Thyroid gland (tissue), 4 donors: ENCODE measurements at regions not wholly inside any gene's neighbourhood (a gene's known extent, or its start where the extent isn't known, plus 50 kb on each side); places are given as distances from the start of the nearest gene placed in this dataset.
"Not testable (repeated sequence)": the region's sequence is repeated elsewhere in the genome, so short reads cannot be mapped to it uniquely, and the experiment has no call there.

ENCODE experiments used
- DNase-seq, 2 donors: peaks; one replicate each; pipeline ENCODE4 v3.0.0-alpha.2; 2019
- H3K27ac ChIP-seq, 3 donors: fragments of 200-600 bp; sonication (generic); 1 replicate in 2 of 3; 2 replicates in 1 of 3; pipeline ENCODE4 v1.5.1; 2016 to 2019; ENCODE audit warnings: mild to moderate bottlenecking in 1 of 3, moderate library complexity in 1 of 3
- H3K27me3 ChIP-seq: fragments of 200-600 bp; sonication (generic); one replicate; pipeline ENCODE4 v1.5.1; 2019
- H3K36me3 ChIP-seq, 2 donors: fragments of 200-600 bp; sonication (generic); one replicate each; pipeline ENCODE4 v1.5.1; 2016 to 2019
- H3K4me1 ChIP-seq, 2 donors: fragments of 200-600 bp; sonication (generic); one replicate each; pipeline ENCODE4 v1.5.1; 2017 to 2019
- H3K4me3 ChIP-seq, 3 donors: fragments of 200-600 bp; sonication (generic); replicated peaks in 1 of 3; 1 replicate in 2 of 3; 2 replicates in 1 of 3; pipeline ENCODE4 v1.5.1; 2016; ENCODE audit warnings: mild to moderate bottlenecking in 1 of 3
- H3K9me3 ChIP-seq: fragments of 200-600 bp; sonication (generic); one replicate; pipeline ENCODE4 v1.5.1; 2017
- POLR2A ChIP-seq, 2 donors: fragments of 450-650 bp; IDR thresholded peaks; one replicate each; pipeline ENCODE4 v1.6.1; 2017; ENCODE audit warnings: antibody characterized with exemption in 2 of 2, mild to moderate bottlenecking in 2 of 2, moderate library complexity in 1 of 2
- WGBS, 2 donors: methylation state at CpG; one replicate each; pipeline ENCODE4 v1.1.5; 2017; 5-methylcytosine and 5-hydroxymethylcytosine counted together
- intact Hi-C: fragments of 100-400 bp; cut with DNase I; formaldehyde crosslinking; loops from one replicate; pipeline ENCODE4 v1.15.1; 2023
- TF ChIP-seq, protein P1 (sequence below), 6 experiments: fragments of 200-600 bp in 3 of 6; fragments of 450-650 bp in 3 of 6; sonication (generic) in 3 of 6; IDR thresholded peaks; one replicate each; pipeline ENCODE4 v1.5.1; 2016 to 2019; ENCODE audit warnings: antibody characterized with exemption in 6 of 6, mild to moderate bottlenecking in 2 of 6, inconsistent platforms in 1 of 6, moderate library complexity in 1 of 6

DNA sequence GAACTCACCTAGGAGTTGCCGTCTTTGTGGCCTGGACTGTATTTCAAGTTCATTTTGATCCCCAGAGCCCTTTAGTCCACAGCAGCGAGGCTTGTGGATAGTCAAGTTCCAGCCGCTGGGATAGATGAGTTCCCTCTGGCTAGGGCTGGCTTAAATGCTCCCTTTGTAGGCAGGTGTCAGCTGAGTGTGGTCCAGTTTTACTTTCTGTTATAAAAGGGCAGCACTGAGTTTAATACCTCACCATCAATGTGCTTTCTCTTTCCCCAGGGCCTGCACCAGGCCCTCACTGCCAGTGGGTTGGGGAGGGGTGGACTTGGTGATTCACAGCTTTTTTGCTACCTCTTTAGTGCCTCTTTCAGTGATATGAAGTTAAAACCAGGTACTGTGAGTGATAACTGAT is 188.2 kb downstream of the SLCO4C1 start:
- no peak overlapping the region for H3K27ac ChIP-seq
- H3K4me1 ChIP-seq = no peaks in the 10 kb centered on the region
- no peaks in the 10 kb centered on the region for H3K36me3 ChIP-seq
- no peaks in the 10 kb centered on the region for H3K27me3 ChIP-seq
- intact Hi-C loops = no loop called here
- no peak for DNase-seq
- no peak overlapping the region for H3K4me3 ChIP-seq
- TF ChIP-seq, protein P1, sequence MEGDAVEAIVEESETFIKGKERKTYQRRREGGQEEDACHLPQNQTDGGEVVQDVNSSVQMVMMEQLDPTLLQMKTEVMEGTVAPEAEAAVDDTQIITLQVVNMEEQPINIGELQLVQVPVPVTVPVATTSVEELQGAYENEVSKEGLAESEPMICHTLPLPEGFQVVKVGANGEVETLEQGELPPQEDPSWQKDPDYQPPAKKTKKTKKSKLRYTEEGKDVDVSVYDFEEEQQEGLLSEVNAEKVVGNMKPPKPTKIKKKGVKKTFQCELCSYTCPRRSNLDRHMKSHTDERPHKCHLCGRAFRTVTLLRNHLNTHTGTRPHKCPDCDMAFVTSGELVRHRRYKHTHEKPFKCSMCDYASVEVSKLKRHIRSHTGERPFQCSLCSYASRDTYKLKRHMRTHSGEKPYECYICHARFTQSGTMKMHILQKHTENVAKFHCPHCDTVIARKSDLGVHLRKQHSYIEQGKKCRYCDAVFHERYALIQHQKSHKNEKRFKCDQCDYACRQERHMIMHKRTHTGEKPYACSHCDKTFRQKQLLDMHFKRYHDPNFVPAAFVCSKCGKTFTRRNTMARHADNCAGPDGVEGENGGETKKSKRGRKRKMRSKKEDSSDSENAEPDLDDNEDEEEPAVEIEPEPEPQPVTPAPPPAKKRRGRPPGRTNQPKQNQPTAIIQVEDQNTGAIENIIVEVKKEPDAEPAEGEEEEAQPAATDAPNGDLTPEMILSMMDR (IDR thresholded peaks at IDR 0.05) = no peak
- no peak for TF ChIP-seq POLR2A (IDR thresholded peaks at IDR 0.05)
- 76 to 92% methylated on average over 3 of the region's 3 CpGs for WGBS, 2 donors
- no peaks in the 10 kb centered on the region for H3K9me3 ChIP-seq

DNA sequence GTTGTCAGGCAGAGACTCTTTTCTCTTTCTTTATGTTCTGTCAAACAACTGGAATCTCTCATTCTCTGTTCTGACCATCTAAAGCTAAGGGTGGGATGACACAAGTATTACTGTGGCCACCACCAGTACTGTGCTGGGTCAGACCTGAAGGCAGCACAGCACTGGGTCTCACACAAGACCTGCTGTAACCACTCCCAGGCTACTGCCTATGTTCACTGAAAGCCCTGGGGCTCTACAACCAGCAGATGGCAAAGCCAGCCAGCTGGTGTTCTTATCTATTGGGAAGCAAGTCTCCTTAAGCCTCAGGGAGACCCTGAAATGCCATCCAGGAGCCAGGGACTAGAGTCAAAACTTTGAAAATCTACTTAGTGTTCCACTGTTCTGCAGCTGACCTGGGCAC is 189.5 kb downstream of the SLCO4C1 start:
- no peaks in the 10 kb centered on the region for H3K27me3 ChIP-seq
- intact Hi-C loops = no loop called here
- DNase-seq = no peak

DNA sequence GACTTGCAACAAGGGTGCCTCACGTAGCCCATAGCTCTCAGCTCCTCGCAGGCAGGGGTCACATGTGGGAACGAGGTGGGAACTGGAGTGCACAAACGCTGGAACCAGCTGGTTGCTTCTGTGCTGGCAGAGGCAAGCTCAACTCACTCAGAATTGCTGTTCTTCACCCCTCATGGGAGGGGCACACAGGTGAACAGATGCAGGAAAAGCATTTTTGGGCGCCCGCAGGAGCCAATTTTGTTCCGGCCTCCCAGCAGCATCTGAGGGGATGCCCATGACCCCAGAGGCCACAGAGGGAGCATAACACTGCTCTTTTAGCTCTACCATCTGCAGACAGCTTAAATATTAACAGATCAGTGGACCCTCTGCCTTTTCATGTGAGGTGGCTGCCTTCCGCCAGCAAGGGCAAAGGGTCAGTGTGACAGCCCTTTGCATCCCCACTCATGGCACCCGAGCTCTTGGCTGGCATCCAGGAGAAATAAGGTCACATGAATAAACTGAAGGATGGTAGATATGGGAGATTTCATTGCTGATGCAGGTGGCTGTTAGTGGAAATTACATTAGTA is 196.2 kb downstream of the SLCO4C1 start:
- Histone ChIP-seq H3K36me3 (no peaks in the 10 kb centered on the region), H3K27me3 (no peaks in the 10 kb centered on the region), H3K4me1 (no peaks in the 10 kb centered on the region), H3K4me3 (no peak overlapping the region), H3K9me3 (no peaks in the 10 kb centered on the region), H3K27ac (no peak overlapping the region)
- intact Hi-C loops = no loop called here
- no peak for DNase-seq
- 75 to 81% methylated on average over 9 of the region's 9 CpGs for WGBS, 2 donors
- no peak for TF ChIP-seq POLR2A (IDR thresholded peaks at IDR 0.05)
- TF ChIP-seq, protein P1 (IDR thresholded peaks at IDR 0.05) = no peak

More for the DNA sequence above, 189.5 kb downstream of the SLCO4C1 start:
- H3K4me3 ChIP-seq = no peak overlapping the region
- no peaks in the 10 kb centered on the region for H3K4me1 ChIP-seq
- no peak overlapping the region for H3K27ac ChIP-seq
- no peaks in the 10 kb centered on the region for H3K9me3 ChIP-seq
- TF ChIP-seq, protein P1 (IDR thresholded peaks at IDR 0.05) = no peak
- TF ChIP-seq POLR2A (IDR thresholded peaks at IDR 0.05) = no peak
- H3K36me3 ChIP-seq = no peaks in the 10 kb centered on the region

DNA sequence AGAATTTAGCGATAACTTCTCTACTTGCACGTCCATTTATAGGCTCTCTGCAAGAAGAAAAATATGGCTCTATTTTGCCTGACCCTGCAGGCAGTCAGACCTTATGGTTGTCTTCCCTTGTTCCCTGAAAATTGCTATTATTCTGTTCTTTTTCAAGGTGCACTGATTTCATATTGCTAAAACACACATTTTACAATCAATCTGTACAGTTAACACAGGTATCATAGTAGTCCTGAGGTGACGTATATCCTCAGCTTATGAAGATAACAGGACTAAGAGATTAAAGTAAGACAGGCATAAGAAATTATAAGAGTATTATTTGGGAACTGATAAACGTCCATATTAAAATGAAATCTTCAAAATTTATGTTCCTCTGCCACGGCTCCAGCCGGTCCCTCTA is 197.0 kb downstream of the SLCO4C1 start:
- intact Hi-C loops, H3K36me3 ChIP-seq, H3K27ac ChIP-seq, DNase-seq, H3K4me1 ChIP-seq, H3K9me3 ChIP-seq, H3K4me3 ChIP-seq, H3K27me3 ChIP-seq: not testable (repeated sequence)
- 87 to 90% methylated on average over 6 of the region's 6 CpGs for WGBS, 2 donors

DNA sequence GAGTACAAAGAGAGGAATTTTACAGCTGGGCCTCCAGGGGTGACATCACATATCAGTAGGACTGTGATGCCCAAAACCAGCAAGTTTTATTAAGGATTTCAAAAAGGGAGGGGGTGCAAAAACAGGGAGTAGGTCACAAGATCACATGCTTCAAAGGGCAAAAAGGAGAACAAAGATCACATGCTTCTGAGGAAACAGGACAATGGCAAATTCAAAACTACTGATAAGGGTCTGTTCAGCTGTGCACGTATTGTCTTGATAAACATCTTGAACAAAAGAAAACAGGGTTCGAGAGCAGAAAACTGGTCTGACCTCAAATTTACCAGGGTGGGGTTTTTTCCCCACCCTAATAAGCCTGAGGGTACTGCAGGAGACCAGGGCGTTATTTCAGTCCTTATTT is 197.5 kb downstream of the SLCO4C1 start:
- H3K36me3 ChIP-seq, intact Hi-C loops, H3K4me1 ChIP-seq, H3K4me3 ChIP-seq, H3K27me3 ChIP-seq, H3K9me3 ChIP-seq, H3K27ac ChIP-seq, DNase-seq: not testable (repeated sequence)
- 74% methylated on average over 3 of the region's 3 CpGs for WGBS, 2 donors

DNA sequence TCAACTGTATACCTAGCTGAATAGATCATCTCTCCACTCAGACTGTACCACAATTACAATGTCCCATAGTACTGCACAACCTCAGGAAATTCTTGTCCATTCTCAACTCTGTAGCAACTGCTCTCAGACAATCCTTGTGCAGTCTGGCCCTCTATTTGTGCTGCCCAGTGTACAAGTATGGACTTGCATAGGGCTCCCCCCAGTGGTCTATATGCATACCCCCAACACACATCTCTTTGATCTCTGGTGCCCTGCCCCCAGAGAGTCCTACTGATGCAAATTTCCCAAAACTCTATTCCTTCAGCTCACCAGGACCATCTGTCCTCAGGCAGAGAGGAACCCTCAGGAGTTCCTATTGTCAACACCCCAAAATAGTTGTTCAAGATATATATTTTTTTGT is 205.3 kb downstream of the SLCO4C1 start:
- no peaks in the 10 kb centered on the region for H3K4me1 ChIP-seq
- peak; percentile 14 to 33 for DNase-seq
- H3K27me3 ChIP-seq = no peaks in the 10 kb centered on the region
- intact Hi-C loops = no loop called here
- no peak overlapping the region for H3K27ac ChIP-seq
- TF ChIP-seq POLR2A (IDR thresholded peaks at IDR 0.05) = no peak
- TF ChIP-seq, protein P1 (IDR thresholded peaks at IDR 0.05) = peak in 4 of 6 experiments; percentile 14 to 34 (median 28)
- H3K9me3 ChIP-seq = no peaks in the 10 kb centered on the region
- H3K4me3 ChIP-seq = no peak overlapping the region
- H3K36me3 ChIP-seq = no peaks in the 10 kb centered on the region
